Stimulated activated CD8-positive, alpha-beta memory T cell treated with anti-CD3 and anti-CD28 coated beads, Interleukin-12 subunit alpha, Interleukin-12 subunit beta, amount 100 ng/mL, for 1 hour (primary cell): ENCODE measurements at regions not wholly inside any gene's neighbourhood (a gene's known extent, or its start where the extent isn't known, plus 50 kb on each side); places are given as distances from the start of the nearest gene placed in this dataset.
"Not testable (repeated sequence)": the region's sequence is repeated elsewhere in the genome, so short reads cannot be mapped to it uniquely, and the experiment has no call there.

ENCODE experiments used
- DNase-seq: peaks from one replicate; pipeline ENCODE4 v3.0.0-alpha.2; 2020; ENCODE audit warnings: low read depth

- DNase-seq, result no peak
Observed at GRCh38 chr3:72050048-72050632, 265.2 kb upstream of the PROK2 start.

- DNase-seq, result no peak
Observed at GRCh38 chr3:72049300-72049699, 264.4 kb upstream of the PROK2 start.

- DNase-seq, result no peak
Observed at GRCh38 chr3:72048873-72049272, 263.9 kb upstream of the PROK2 start.

GRCh38 chr3:72047221-72047871 lies 262.4 kb upstream of the PROK2 start:
- DNase-seq, result no peak

GRCh38 chr3:72044231-72044855 lies 259.4 kb upstream of the PROK2 start:
- DNase-seq, result no peak

- no peak for DNase-seq
Observed at GRCh38 chr3:72043204-72044133, 258.5 kb upstream of the PROK2 start.

- no peak for DNase-seq
Observed at GRCh38 chr3:72042397-72043203, 257.7 kb upstream of the PROK2 start.

GRCh38 chr3:72041511-72041910 lies 256.6 kb upstream of the PROK2 start:
- DNase-seq, result no peak

- DNase-seq, result no peak
Observed at GRCh38 chr3:72041076-72041475, 256.1 kb upstream of the PROK2 start.

- DNase-seq, result no peak
Observed at GRCh38 chr3:72039677-72040076, 254.7 kb upstream of the PROK2 start.

- DNase-seq, result no peak
Observed at GRCh38 chr3:72036899-72037298, 252.0 kb upstream of the PROK2 start.

- no peak for DNase-seq
Observed at GRCh38 chr3:72035606-72036005, 250.7 kb upstream of the PROK2 start.

GRCh38 chr3:72034986-72035385 lies 250.0 kb upstream of the PROK2 start:
- DNase-seq, result no peak

GRCh38 chr3:72033666-72034428 lies 248.9 kb upstream of the PROK2 start:
- DNase-seq, result no peak

- DNase-seq, result no peak
Observed at GRCh38 chr3:72032441-72033135, 247.6 kb upstream of the PROK2 start.

GRCh38 chr3:72031581-72031980 lies 246.6 kb upstream of the PROK2 start:
- DNase-seq, result no peak

GRCh38 chr3:72030296-72030695 lies 245.3 kb upstream of the PROK2 start:
- DNase-seq, result not testable (repeated sequence)

- not testable (repeated sequence) for DNase-seq
Observed at GRCh38 chr3:72028726-72029125, 243.8 kb upstream of the PROK2 start.

- not testable (repeated sequence) for DNase-seq
Observed at GRCh38 chr3:72028307-72028706, 243.4 kb upstream of the PROK2 start.

GRCh38 chr3:72027728-72028127 lies 242.8 kb upstream of the PROK2 start:
- DNase-seq, result not testable (repeated sequence)
